Right forelimb (tissue), 1 donor: ENCODE measurements at regions not wholly inside any gene's neighbourhood (a gene's known extent, or its start where the extent isn't known, plus 50 kb on each side); places are given as distances from the start of the nearest gene placed in this dataset.

Experiments used
- DNase-seq: peaks from one replicate; pipeline ENCODE4 v3.0.0-alpha.2; 2018

- no peak for DNase-seq
Measured at GRCh38 chr1:30345491-30346130, 377.8 kb downstream of the MATN1 start.

GRCh38 chr1:30343562-30343961 lies 379.8 kb downstream of the MATN1 start:
- DNase-seq = no peak

- DNase-seq = no peak
Measured at GRCh38 chr1:30342535-30343141, 380.7 kb downstream of the MATN1 start.

- DNase-seq = no peak
Measured at GRCh38 chr1:30340934-30341333, 382.5 kb downstream of the MATN1 start.

GRCh38 chr1:30339866-30340265 lies 383.5 kb downstream of the MATN1 start:
- DNase-seq = no peak

GRCh38 chr1:30338765-30339164 lies 384.6 kb downstream of the MATN1 start:
- no peak for DNase-seq

GRCh38 chr1:30337324-30337620 lies 386.1 kb downstream of the MATN1 start:
- DNase-seq = no peak

GRCh38 chr1:30336550-30337323 lies 386.6 kb downstream of the MATN1 start:
- DNase-seq = no peak

- no peak for DNase-seq
Measured at GRCh38 chr1:30335997-30336390, 387.4 kb downstream of the MATN1 start.

- no peak for DNase-seq
Measured at GRCh38 chr1:30335389-30335996, 387.9 kb downstream of the MATN1 start.

- no peak for DNase-seq
Measured at GRCh38 chr1:30334767-30335166, 388.6 kb downstream of the MATN1 start.

GRCh38 chr1:30332116-30333094 lies 391.0 kb downstream of the MATN1 start:
- DNase-seq = no peak

GRCh38 chr1:30331415-30332065 lies 391.8 kb downstream of the MATN1 start:
- DNase-seq = no peak

- DNase-seq = no peak
Measured at GRCh38 chr1:30330644-30331043, 392.7 kb downstream of the MATN1 start.

- DNase-seq = no peak
Measured at GRCh38 chr1:30329802-30330557, 393.4 kb downstream of the MATN1 start.

GRCh38 chr1:30329263-30329753 lies 394.1 kb downstream of the MATN1 start:
- DNase-seq = no peak

- no peak for DNase-seq
Measured at GRCh38 chr1:30328401-30329262, 394.8 kb downstream of the MATN1 start.

GRCh38 chr1:30328100-30328370 lies 395.4 kb downstream of the MATN1 start:
- no peak for DNase-seq

GRCh38 chr1:30327370-30328099 lies 395.9 kb downstream of the MATN1 start:
- no peak for DNase-seq

GRCh38 chr1:30325999-30326398 lies 397.4 kb downstream of the MATN1 start:
- DNase-seq = no peak
